ENCODE measurements at regions not wholly inside any gene's neighbourhood (a gene's known extent, or its start where the extent isn't known, plus 50 kb on each side); places are given as distances from the start of the nearest gene placed in this dataset.

- H3K9me2 ChIP-seq (ENCODE audit: insufficient read depth, low read length) = no peaks in the 10 kb centered on the region
- no peaks in the 10 kb centered on the region for H3K27me3 ChIP-seq (ENCODE audit: insufficient read depth, low read depth, low read length)
- H3K4me2 ChIP-seq (ENCODE audit: low read length) = no peak overlapping the region
- H4K20me1 ChIP-seq (ENCODE audit: insufficient read depth) = no peaks in the 10 kb centered on the region
- H3K27ac ChIP-seq (ENCODE audit: low read length) = no peak overlapping the region
- no peaks in the 10 kb centered on the region for H3K79me2 ChIP-seq (replicated peaks; ENCODE audit: insufficient read depth, low read length)
- H3K9ac ChIP-seq (ENCODE audit: low read length) = no peak overlapping the region
- H3F3A ChIP-seq (ENCODE audit: insufficient read depth, low read length, poor library complexity, severe bottlenecking) = no peaks in the 10 kb centered on the region
- H3K36me3 ChIP-seq (ENCODE audit: insufficient read depth, low read length) = no peaks in the 10 kb centered on the region
- H3K4me3 ChIP-seq (ENCODE audit: low read length) = no peak overlapping the region
- no peaks in the 10 kb centered on the region for H3K9me3 ChIP-seq (ENCODE audit: low read length)
- TF ChIP-seq EP300 (conservative IDR thresholded peaks at IDR 0.05; ENCODE audit: poor library complexity, severe bottlenecking) = no peak
- TF ChIP-seq EZH2 (IDR thresholded peaks at IDR 0.05; ENCODE audit: borderline replicate concordance, insufficient read depth, low read length, poor library complexity, severe bottlenecking) = no peak
- TF ChIP-seq MXI1 (conservative IDR thresholded peaks at IDR 0.05; ENCODE audit: poor library complexity, severe bottlenecking) = no peak
- TF ChIP-seq SMC3 (conservative IDR thresholded peaks at IDR 0.05; ENCODE audit: poor library complexity) = no peak
- TF ChIP-seq POLR2AphosphoS5 (IDR thresholded peaks at IDR 0.05) = no peak
- no peak for TF ChIP-seq REST (IDR thresholded peaks at IDR 0.05; ENCODE audit: borderline replicate concordance)
- TF ChIP-seq RAD21 (conservative IDR thresholded peaks at IDR 0.05) = no peak
- no peak for TF ChIP-seq CTCF (IDR thresholded peaks at IDR 0.05; ENCODE audit: poor library complexity, severe bottlenecking)
- H2AFZ ChIP-seq (ENCODE audit: low read depth, low read length) = no peak overlapping the region
These were observed 1969.1 kb downstream of the MRPL39 start for GRCh38 chr21:23638131-23638695.

- H3K79me2 ChIP-seq (replicated peaks; ENCODE audit: insufficient read depth, low read length) = no peaks in the 10 kb centered on the region
- H4K20me1 ChIP-seq (ENCODE audit: insufficient read depth) = no peaks in the 10 kb centered on the region
- no peak overlapping the region for H3K4me2 ChIP-seq (ENCODE audit: low read length)
These were observed 1973.8 kb downstream of the MRPL39 start for GRCh38 chr21:23633447-23633940.

More at GRCh38 chr21:23633447-23633940, 1973.8 kb downstream of the MRPL39 start:
- Histone ChIP-seq H3K9ac (ENCODE audit: low read length) (no peak overlapping the region), H3K9me3 (ENCODE audit: low read length) (no peaks in the 10 kb centered on the region), H3K9me2 (ENCODE audit: insufficient read depth, low read length) (no peaks in the 10 kb centered on the region), H2AFZ (ENCODE audit: low read depth, low read length) (no peak overlapping the region), H3K36me3 (ENCODE audit: insufficient read depth, low read length) (no peaks in the 10 kb centered on the region), H3K27ac (ENCODE audit: low read length) (no peak overlapping the region), H3K27me3 (ENCODE audit: insufficient read depth, low read depth, low read length) (no peaks in the 10 kb centered on the region), H3F3A (ENCODE audit: insufficient read depth, low read length, poor library complexity, severe bottlenecking) (no peaks in the 10 kb centered on the region), H3K4me3 (ENCODE audit: low read length) (no peak overlapping the region)
- no peak for TF ChIP-seq CTCF (IDR thresholded peaks at IDR 0.05; ENCODE audit: poor library complexity, severe bottlenecking)
- no peak for TF ChIP-seq EP300 (conservative IDR thresholded peaks at IDR 0.05; ENCODE audit: poor library complexity, severe bottlenecking)
- no peak for TF ChIP-seq EZH2 (IDR thresholded peaks at IDR 0.05; ENCODE audit: borderline replicate concordance, insufficient read depth, low read length, poor library complexity, severe bottlenecking)

All from neural cell (in vitro differentiated cells).